HCT116 (cell line): ENCODE measurements at regions not wholly inside any gene's neighbourhood (a gene's known extent, or its start where the extent isn't known, plus 50 kb on each side); places are given as distances from the start of the nearest gene placed in this dataset.
"Not testable (repeated sequence)": the region's sequence is repeated elsewhere in the genome, so short reads cannot be mapped to it uniquely, and the experiment has no call there.

Experiments
- ATAC-seq: fragments of 200-7000 bp; cut with Tn5 transposase; 2 replicates; pipeline ENCODE4 v1.9.1; 2020; ENCODE audit warnings: mild to moderate bottlenecking, moderate library complexity
- BruUV-seq: library from RNA; stranded (reverse); fragments of 400-500 nt; replicated peaks from 2 replicates; lab custom pipeline; 2021; lab: Mats Ljungman, UMichigan
- CTCF ChIA-PET: fragments of 300-600 bp; sonication (Branson Sonifier 250); formaldehyde crosslinking; loops from one replicate; lab custom pipeline; 2021; ENCODE audit warnings: antibody characterized with exemption; lab: Charles Lee
- POLR2A ChIA-PET: fragments of 300-600, 350-600 bp; sonication (Branson Sonifier 250); formaldehyde crosslinking; loops from one replicate; lab custom pipeline; 2021; ENCODE audit warnings: antibody characterized with exemption; lab: Charles Lee
- RAD21 ChIA-PET, 2 experiments: fragments of 300-600 bp; sonication (Branson Sonifier 250); formaldehyde crosslinking; loops; one replicate each; lab custom pipeline; 2023; ENCODE audit warnings: low total read pairs in 2 of 2; ENCODE audit not compliant: uncharacterized antibody in 2 of 2, unreplicated experiment in 2 of 2, low non-redundant PET in 1 of 2; lab: Charles Lee
- DNase-seq: peaks from one replicate; pipeline ENCODE4 v3.0.0-alpha.2; 2010; ENCODE audit warnings: low read depth, low spot score
- H2AFZ ChIP-seq: fragments of 200-600 bp; shearing (Covaris generic), sonication (generic); 2 replicates; pipeline ENCODE4 v1.6.1; 2017; ENCODE audit warnings: low read depth, mixed run types, mixed read lengths, antibody characterized with exemption, low read length; ENCODE audit not compliant: poor library complexity, severe bottlenecking
- H3K27ac ChIP-seq: 2 replicates; pipeline ENCODE4 v1.5.1; 2012; ENCODE audit warnings: low read depth, low read length
- H3K27me3 ChIP-seq: fragments of 200-600 bp; sonication (generic); 2 replicates; pipeline ENCODE4 v1.6.1; 2016; ENCODE audit warnings: mixed run types, low read length, mixed read lengths; ENCODE audit not compliant: insufficient read depth
- H3K36me3 ChIP-seq, 2 experiments: fragments of 200-500 bp in 1 of 2; fragments of 200-600 bp in 1 of 2; sonication (Bioruptor generic) in 1 of 2; sonication (generic) in 1 of 2; 2 replicates each; pipeline versions ENCODE4 v1.5.1 to v1.6.1; 2014 to 2016; ENCODE audit warnings: low read length in 2 of 2, inconsistent platforms in 1 of 2, mixed read lengths in 1 of 2, mixed run types in 1 of 2; ENCODE audit not compliant: insufficient read depth in 2 of 2, control insufficient read depth in 1 of 2
- H3K4me1 ChIP-seq, 2 experiments: fragments of 200-600 bp in 1 of 2; sonication (generic) in 1 of 2; 2 replicates each; pipeline versions ENCODE4 v1.5.1 to v1.6.1; 2012 to 2017; ENCODE audit warnings: low read length in 2 of 2, inconsistent platforms in 1 of 2, mild to moderate bottlenecking in 1 of 2, mixed read lengths in 1 of 2, mixed run types in 1 of 2, moderate library complexity in 1 of 2; ENCODE audit not compliant: insufficient read depth in 2 of 2, control insufficient read depth in 1 of 2
- H3K4me2 ChIP-seq: fragments of 200-600 bp; sonication (generic); 2 replicates; pipeline ENCODE4 v1.6.1; 2017; ENCODE audit warnings: mixed run types, low read length, mixed read lengths
- H3K4me3 ChIP-seq, 2 experiments: fragments of 200-600 bp in 1 of 2; sonication (generic) in 1 of 2; replicated peaks in 1 of 2; 2 replicates each; pipeline ENCODE4 v1.5.1; 2011 to 2016; ENCODE audit warnings: low read length in 2 of 2, control low read depth in 1 of 2, low read depth in 1 of 2, mild to moderate bottlenecking in 1 of 2, mixed read lengths in 1 of 2, mixed run types in 1 of 2
- H3K79me2 ChIP-seq: fragments of 200-600 bp; sonication (generic); 2 replicates; pipeline ENCODE4 v1.6.1; 2017; ENCODE audit warnings: mild to moderate bottlenecking, mixed run types, low read length, moderate library complexity, mixed read lengths; ENCODE audit not compliant: insufficient read depth
- H3K9ac ChIP-seq: fragments of 200-600 bp; sonication (generic); 2 replicates; pipeline ENCODE4 v1.6.1; 2016; ENCODE audit warnings: low read length, mixed read lengths
- H3K9me2 ChIP-seq: fragments of 200-600 bp; sonication (generic), shearing (Covaris generic); 2 replicates; pipeline ENCODE4 v1.6.1; 2017; ENCODE audit warnings: mixed run types, mild to moderate bottlenecking, moderate library complexity; ENCODE audit not compliant: insufficient read depth
- H3K9me3 ChIP-seq, 2 experiments: fragments of 200-500 bp in 1 of 2; fragments of 200-600 bp in 1 of 2; sonication (Bioruptor generic) in 1 of 2; sonication (generic) in 1 of 2; 2 replicates each; pipeline ENCODE4 v1.6.1; 2014 to 2017; ENCODE audit warnings: low read length in 2 of 2, mixed read lengths in 2 of 2, inconsistent platforms in 1 of 2, low read depth in 1 of 2, mild to moderate bottlenecking in 1 of 2, mixed run types in 1 of 2, moderate library complexity in 1 of 2; ENCODE audit not compliant: control insufficient read depth in 1 of 2, insufficient read depth in 1 of 2
- H4K20me1 ChIP-seq: fragments of 200-600 bp; sonication (generic), shearing (Covaris generic); 2 replicates; pipeline ENCODE4 v1.6.1; 2017; ENCODE audit warnings: mixed run types, mild to moderate bottlenecking, moderate library complexity; ENCODE audit not compliant: insufficient read depth
- ATF3 ChIP-seq: IDR thresholded peaks from 2 replicates; pipeline ENCODE4 v1.6.1; 2012
- CEBPB ChIP-seq: IDR thresholded peaks from 2 replicates; pipeline ENCODE4 v1.6.1; 2012; ENCODE audit warnings: low read depth
- CTCF ChIP-seq, 3 experiments: fragments of 200-600 bp in 1 of 3; sonication (generic) in 1 of 3; IDR thresholded peaks in 2 of 3; conservative IDR thresholded peaks in 1 of 3; 2 replicates each; pipeline ENCODE4 v1.5.1; 2012 to 2017; ENCODE audit warnings: low read depth in 2 of 3, low read length in 2 of 3, antibody characterized with exemption in 1 of 3, borderline replicate concordance in 1 of 3, control low read depth in 1 of 3, mild to moderate bottlenecking in 1 of 3, mixed read lengths in 1 of 3, mixed run types in 1 of 3, moderate library complexity in 1 of 3; ENCODE audit not compliant: insufficient read depth in 1 of 3
- EZH2 ChIP-seq: fragments of 200-600 bp; sonication (generic); IDR thresholded peaks from 2 replicates; pipeline ENCODE4 v1.6.1; 2017; ENCODE audit warnings: antibody characterized with exemption, mixed run types
- EZH2phosphoT487 ChIP-seq: fragments of 200-600 bp; IDR thresholded peaks from 2 replicates; pipeline ENCODE4 v1.6.1; 2018; ENCODE audit warnings: antibody characterized with exemption, borderline replicate concordance
- FOSL1 ChIP-seq: IDR thresholded peaks from 2 replicates; pipeline ENCODE4 v1.6.1; 2012; ENCODE audit warnings: low read depth
- MAX ChIP-seq: IDR thresholded peaks from 2 replicates; pipeline ENCODE4 v1.6.1; 2012
- POLR2AphosphoS5 ChIP-seq: IDR thresholded peaks from 2 replicates; pipeline ENCODE4 v1.6.1; 2011; ENCODE audit warnings: mild to moderate bottlenecking, low read depth, low read length, moderate library complexity
- RAD21 ChIP-seq: IDR thresholded peaks from 2 replicates; pipeline ENCODE4 v1.6.1; 2012; ENCODE audit warnings: low read depth, mild to moderate bottlenecking
- REST ChIP-seq: IDR thresholded peaks from 2 replicates; pipeline ENCODE4 v1.6.1; 2012; ENCODE audit warnings: low read depth
- SP1 ChIP-seq: IDR thresholded peaks from 2 replicates; pipeline ENCODE4 v1.6.1; 2012; ENCODE audit warnings: low read depth
- TCF7L2 ChIP-seq: IDR thresholded peaks from 2 replicates; pipeline ENCODE4 v1.7.0; 2011; ENCODE audit warnings: borderline replicate concordance, inconsistent platforms; ENCODE audit not compliant: insufficient read depth, insufficient read length; ENCODE audit errors: extremely low read depth
- YY1 ChIP-seq: IDR thresholded peaks from 2 replicates; pipeline ENCODE4 v1.6.1; 2011; ENCODE audit warnings: low read length, low read depth, moderate library complexity, mild to moderate bottlenecking; ENCODE audit not compliant: insufficient replicate concordance; ENCODE audit errors: extremely low read depth
- ZFX ChIP-seq: fragments of 450-650 bp; IDR thresholded peaks from 2 replicates; pipeline ENCODE4 v1.6.1; 2017
- ZNF274 ChIP-seq: fragments of 200-500 bp; sonication (Bioruptor generic); IDR thresholded peaks from 2 replicates; pipeline ENCODE4 v1.6.1; 2014; ENCODE audit warnings: mild to moderate bottlenecking, low read depth, low read length, inconsistent platforms
- intact Hi-C: fragments of 100-400 bp; cut with micrococcal nuclease; formaldehyde crosslinking; loops from 2 replicates; pipeline ENCODE4 v1.10.0; 2022

- no peaks in the 10 kb centered on the region for H3K9me2 ChIP-seq
- peaks cover 7 to 30% of the 10 kb centered on the region in 2 experiments; a peak in 2 of 4 replicates for H3K9me3 ChIP-seq
- no peak overlapping the region for H3K27ac ChIP-seq
- no peak for DNase-seq
- no peaks in the 10 kb centered on the region for H3K27me3 ChIP-seq
- H3K79me2 ChIP-seq: no peaks in the 10 kb centered on the region
- no peak overlapping the region for H3K4me3 ChIP-seq
- POLR2A ChIA-PET: no interaction called here
- ATAC-seq: no peak
- RAD21 ChIA-PET: no interaction called here
- no peaks in the 10 kb centered on the region for H3K36me3 ChIP-seq
- intact Hi-C loops: no loop called here
- CTCF ChIA-PET: no interaction called here
- H3K9ac ChIP-seq: no peak overlapping the region
- H3K4me1 ChIP-seq: no peaks in the 10 kb centered on the region
- no peak overlapping the region for H3K4me2 ChIP-seq
- H4K20me1 ChIP-seq: no peaks in the 10 kb centered on the region
- H2AFZ ChIP-seq: no peak overlapping the region
- BruUV-seq: no TSS peak
- TF ChIP-seq ATF3 (no peak), ZFX (no peak), RAD21 (no peak), TCF7L2 (no peak), CTCF (IDR thresholded peaks at IDR 0.05 in 2 of 3, conservative IDR thresholded peaks at IDR 0.05 in 1 of 3; ENCODE audit: borderline replicate concordance in 1 of 3, insufficient read depth in 1 of 3, low read depth in 2 of 3, low read length in 2 of 3) (no peak), YY1 (no peak), ZNF274 (no peak), EZH2phosphoT487 (no peak), CEBPB (no peak), POLR2AphosphoS5 (no peak), REST (no peak), EZH2 (no peak), FOSL1 (no peak), SP1 (no peak), MAX (no peak)
These were observed 540.2 kb downstream of the KCNH5 start for GRCh38 chr14:62505045-62505444.

- H3K9ac ChIP-seq, CTCF ChIA-PET, BruUV-seq, intact Hi-C loops, ATAC-seq, H3K4me2 ChIP-seq, H3K36me3 ChIP-seq, H4K20me1 ChIP-seq, DNase-seq, H3K9me2 ChIP-seq, H3K4me3 ChIP-seq, H2AFZ ChIP-seq, H3K79me2 ChIP-seq, H3K27me3 ChIP-seq, RAD21 ChIA-PET, POLR2A ChIA-PET, H3K4me1 ChIP-seq, H3K27ac ChIP-seq: not testable (repeated sequence)
- H3K9me3 ChIP-seq: peaks cover 0 to 14% of the 10 kb centered on the region in 2 experiments; a peak in 2 of 4 replicates
These were observed 523.9 kb downstream of the KCNH5 start for GRCh38 chr14:62521309-62521708.
